ENCODE measurements at regions not wholly inside any gene's neighbourhood (a gene's known extent, or its start where the extent isn't known, plus 50 kb on each side); places are given as distances from the start of the nearest gene placed in this dataset.

DNA sequence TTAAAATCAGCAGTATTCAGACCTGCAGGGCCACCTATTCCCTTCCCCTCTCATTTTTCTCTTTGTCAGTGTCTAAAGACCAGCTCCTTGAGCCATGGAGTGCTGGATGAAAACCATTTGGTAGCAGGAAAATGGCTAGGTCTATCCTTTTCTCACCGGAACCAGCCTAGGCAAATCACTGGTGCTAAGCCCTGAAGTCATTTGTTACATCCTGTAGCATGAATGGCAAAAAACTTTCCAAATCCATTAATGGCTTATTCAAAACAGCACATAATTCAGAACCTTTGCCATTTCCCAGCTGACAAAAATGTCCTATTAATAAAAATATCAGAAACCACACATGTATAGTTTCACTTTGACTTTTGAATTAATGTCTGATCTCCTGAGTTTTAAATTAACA is 209.5 kb upstream of the E2F8 start:
- TF ChIP-seq POLR2AphosphoS5 (IDR thresholded peaks at IDR 0.05) (no peak), EP300 (IDR thresholded peaks at IDR 0.05; ENCODE audit: low read depth) (no peak), POLR2A (IDR thresholded peaks at IDR 0.05) (no peak)
- TF ChIP-seq, protein P1, sequence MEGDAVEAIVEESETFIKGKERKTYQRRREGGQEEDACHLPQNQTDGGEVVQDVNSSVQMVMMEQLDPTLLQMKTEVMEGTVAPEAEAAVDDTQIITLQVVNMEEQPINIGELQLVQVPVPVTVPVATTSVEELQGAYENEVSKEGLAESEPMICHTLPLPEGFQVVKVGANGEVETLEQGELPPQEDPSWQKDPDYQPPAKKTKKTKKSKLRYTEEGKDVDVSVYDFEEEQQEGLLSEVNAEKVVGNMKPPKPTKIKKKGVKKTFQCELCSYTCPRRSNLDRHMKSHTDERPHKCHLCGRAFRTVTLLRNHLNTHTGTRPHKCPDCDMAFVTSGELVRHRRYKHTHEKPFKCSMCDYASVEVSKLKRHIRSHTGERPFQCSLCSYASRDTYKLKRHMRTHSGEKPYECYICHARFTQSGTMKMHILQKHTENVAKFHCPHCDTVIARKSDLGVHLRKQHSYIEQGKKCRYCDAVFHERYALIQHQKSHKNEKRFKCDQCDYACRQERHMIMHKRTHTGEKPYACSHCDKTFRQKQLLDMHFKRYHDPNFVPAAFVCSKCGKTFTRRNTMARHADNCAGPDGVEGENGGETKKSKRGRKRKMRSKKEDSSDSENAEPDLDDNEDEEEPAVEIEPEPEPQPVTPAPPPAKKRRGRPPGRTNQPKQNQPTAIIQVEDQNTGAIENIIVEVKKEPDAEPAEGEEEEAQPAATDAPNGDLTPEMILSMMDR (IDR thresholded peaks at IDR 0.05), result no peak
- in situ Hi-C loops (cut with MboI; ENCODE audit: low pct_ligation_motif_present in 1 of 4, low pct_unique_long_range_greater_than_20kb in 1 of 4, low sequenced_read_pairs in 3 of 4), result no loop called here
- intact Hi-C loops (cut with DNase I; ENCODE audit: low total_unique reads), result no loop called here
- Histone ChIP-seq H3K4me3 (no peak overlapping the region), H3K36me3 (no peaks in the 10 kb centered on the region), H3K9me3 (no peaks in the 10 kb centered on the region), H3K4me1 (no peaks in the 10 kb centered on the region), H3K27ac (no peak overlapping the region), H3K27me3 (no peaks in the 10 kb centered on the region)
- 70% methylated on average over 1 of the region's 1 CpG; no CpG with 5 or more reads in 1 of the 2 donors for WGBS, 2 donors (ENCODE audit: low coverage in 1 of 2)
- no peak for DNase-seq

DNA sequence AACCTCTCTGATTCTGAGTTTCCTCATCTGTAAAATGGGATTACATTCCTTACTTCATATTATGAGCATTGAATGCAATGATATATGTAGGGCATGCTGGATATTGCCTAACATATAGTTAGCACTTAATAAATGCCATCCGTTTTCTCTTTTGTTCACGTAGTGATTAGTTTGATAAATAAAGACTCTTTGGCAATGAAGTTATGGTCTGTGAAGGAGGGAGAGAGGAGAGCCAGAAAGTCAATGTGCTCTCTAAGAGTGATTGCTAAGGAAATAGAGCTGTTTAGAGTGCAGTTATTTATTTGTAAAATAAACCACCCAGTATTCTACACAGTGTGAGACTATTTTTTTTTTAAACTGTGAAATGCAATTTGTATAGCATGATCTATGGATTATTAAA is 207.9 kb upstream of the E2F8 start:
- intact Hi-C loops (cut with DNase I; ENCODE audit: low total_unique reads), result no loop called here
- Histone ChIP-seq H3K36me3 (no peaks in the 10 kb centered on the region), H3K27ac (no peak overlapping the region), H3K9me3 (no peaks in the 10 kb centered on the region), H3K27me3 (no peaks in the 10 kb centered on the region), H3K4me1 (no peaks in the 10 kb centered on the region), H3K4me3 (no peak overlapping the region)
- no peak for TF ChIP-seq EP300 (IDR thresholded peaks at IDR 0.05; ENCODE audit: low read depth)
- TF ChIP-seq, protein P1 (IDR thresholded peaks at IDR 0.05), result no peak
- no peak for TF ChIP-seq POLR2A (IDR thresholded peaks at IDR 0.05)
- TF ChIP-seq POLR2AphosphoS5 (IDR thresholded peaks at IDR 0.05), result no peak
- no peak for DNase-seq
- in situ Hi-C loops (cut with MboI; ENCODE audit: low pct_ligation_motif_present in 1 of 4, low pct_unique_long_range_greater_than_20kb in 1 of 4, low sequenced_read_pairs in 3 of 4), result no loop called here
- WGBS, 2 donors (ENCODE audit: low coverage in 1 of 2), result 80 to 83% methylated on average over 2 of the region's 2 CpGs

DNA sequence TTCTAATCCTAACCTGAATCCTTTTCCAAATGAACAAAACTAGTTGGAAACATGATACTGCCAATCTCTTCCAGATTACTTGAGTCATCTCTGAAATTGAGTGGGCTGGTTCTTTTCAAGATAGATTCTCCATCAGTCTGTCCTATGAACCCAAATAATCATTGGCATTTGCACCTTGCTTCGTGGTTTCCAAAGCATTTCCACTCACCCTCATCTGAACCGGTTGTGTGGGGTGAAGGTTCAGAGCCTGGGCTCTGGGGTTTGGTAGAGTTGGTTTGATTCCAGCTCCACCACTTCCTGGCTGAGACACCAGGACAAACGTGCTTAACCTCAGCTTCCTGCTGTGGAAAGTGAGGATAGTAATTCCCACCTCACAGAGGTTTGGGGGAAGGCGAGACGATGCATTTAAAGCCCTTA is 206.4 kb upstream of the E2F8 start:
- intact Hi-C loops (cut with DNase I; ENCODE audit: low total_unique reads), result no loop called here
- in situ Hi-C loops (cut with MboI; ENCODE audit: low pct_ligation_motif_present in 1 of 4, low pct_unique_long_range_greater_than_20kb in 1 of 4, low sequenced_read_pairs in 3 of 4), result no loop called here
- H3K27me3 ChIP-seq, result no peaks in the 10 kb centered on the region
- no peak overlapping the region for H3K4me3 ChIP-seq
- 41 to 47% methylated on average over 3 to 5 of the region's 5 CpGs for WGBS, 2 donors (ENCODE audit: low coverage in 1 of 2)
- H3K36me3 ChIP-seq, result no peaks in the 10 kb centered on the region
- TF ChIP-seq EP300 (IDR thresholded peaks at IDR 0.05; ENCODE audit: low read depth), result no peak
- TF ChIP-seq, protein P1 (IDR thresholded peaks at IDR 0.05), result no peak
- no peak for TF ChIP-seq POLR2AphosphoS5 (IDR thresholded peaks at IDR 0.05)
- TF ChIP-seq POLR2A (IDR thresholded peaks at IDR 0.05), result no peak
- H3K9me3 ChIP-seq, result no peaks in the 10 kb centered on the region
- DNase-seq, result no peak
- H3K4me1 ChIP-seq, result no peaks in the 10 kb centered on the region
- no peak overlapping the region for H3K27ac ChIP-seq

DNA sequence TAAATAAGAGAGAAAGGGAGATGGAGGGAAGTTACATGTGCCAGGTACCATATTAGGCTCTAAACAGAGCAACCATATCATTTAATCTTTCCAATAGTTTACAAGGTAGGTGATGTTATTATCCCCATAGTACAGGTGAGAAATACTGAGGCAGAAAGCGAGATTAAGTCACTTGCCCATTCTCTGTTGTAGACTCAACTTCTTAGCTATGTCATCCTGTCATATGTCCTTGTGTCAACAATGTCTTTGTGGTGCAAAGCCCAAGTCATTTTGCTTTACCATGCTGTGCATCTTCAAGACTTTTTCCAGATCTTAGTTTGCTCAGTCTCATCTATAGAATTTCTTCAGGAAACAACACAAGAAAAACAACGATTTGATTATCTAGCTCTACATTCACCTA is 205.0 kb upstream of the E2F8 start:
- H3K9me3 ChIP-seq, result no peaks in the 10 kb centered on the region
- H3K36me3 ChIP-seq, result no peaks in the 10 kb centered on the region
- DNase-seq, result no peak
- H3K27ac ChIP-seq, result no peak overlapping the region
- 42 to 48% methylated on average over 2 of the region's 2 CpGs for WGBS, 2 donors (ENCODE audit: low coverage in 1 of 2)
- in situ Hi-C loops (cut with MboI; ENCODE audit: low pct_ligation_motif_present in 1 of 4, low pct_unique_long_range_greater_than_20kb in 1 of 4, low sequenced_read_pairs in 3 of 4) (no loop called here), intact Hi-C loops (cut with DNase I; ENCODE audit: low total_unique reads) (no loop called here)
- no peaks in the 10 kb centered on the region for H3K27me3 ChIP-seq
- no peak overlapping the region for H3K4me3 ChIP-seq
- no peak for TF ChIP-seq POLR2AphosphoS5 (IDR thresholded peaks at IDR 0.05)
- TF ChIP-seq EP300 (IDR thresholded peaks at IDR 0.05; ENCODE audit: low read depth), result no peak
- no peak for TF ChIP-seq POLR2A (IDR thresholded peaks at IDR 0.05)
- TF ChIP-seq, protein P1 (IDR thresholded peaks at IDR 0.05), result no peak
- no peaks in the 10 kb centered on the region for H3K4me1 ChIP-seq

Data from transverse colon (tissue), 4 donors.